CD4-positive, alpha-beta T cell (primary cell): ENCODE measurements at regions not wholly inside any gene's neighbourhood (a gene's known extent, or its start where the extent isn't known, plus 50 kb on each side); places are given as distances from the start of the nearest gene placed in this dataset.

Experiments
- ATAC-seq: fragments of 200-7000 bp; cut with Tn5 transposase; one replicate; pipeline ENCODE4 v1.10.0; 2022; ENCODE audit warnings: mild to moderate bottlenecking; ENCODE audit not compliant: poor library complexity
- CTCF ChIA-PET: fragments of 350-600 bp; sonication (Branson Sonifier 250); formaldehyde crosslinking; loops from one replicate; lab custom pipeline; 2021; ENCODE audit warnings: antibody characterized with exemption, inconsistent platforms; lab: Charles Lee
- POLR2A ChIA-PET: fragments of 350-600 bp; sonication (Branson Sonifier 250); formaldehyde crosslinking; loops from one replicate; lab custom pipeline; 2021; ENCODE audit warnings: antibody characterized with exemption, inconsistent platforms; lab: Charles Lee
- DNase-seq, 14 experiments: peaks; one replicate each; pipeline ENCODE4 v3.0.0-alpha.2; 2013 to 2020; ENCODE audit warnings: mixed read lengths in 2 of 14
- H3K27ac ChIP-seq, 2 donors: one replicate each; pipeline versions ENCODE4 v1.5.1 to v1.7.0; 2013; ENCODE audit warnings: low read length in 2 of 2, low read depth in 1 of 2, mild to moderate bottlenecking in 1 of 2
- H3K27me3 ChIP-seq, 2 experiments: 1 replicate in 1 of 2; 2 replicates in 1 of 2; pipeline versions ENCODE4 v1.6.1 to v1.7.0; 2013; ENCODE audit warnings: low read length in 2 of 2, control low read depth in 1 of 2, mild to moderate bottlenecking in 1 of 2, moderate library complexity in 1 of 2; ENCODE audit not compliant: insufficient read depth in 2 of 2, control insufficient read depth in 1 of 2
- H3K36me3 ChIP-seq: one replicate; pipeline ENCODE4 v1.6.1; 2013; ENCODE audit warnings: low read length, control low read depth; ENCODE audit not compliant: insufficient read depth
- H3K4me1 ChIP-seq: one replicate; pipeline ENCODE4 v1.6.1; 2013; ENCODE audit warnings: low read length, control low read depth; ENCODE audit not compliant: insufficient read depth
- H3K4me3 ChIP-seq: one replicate; pipeline ENCODE4 v1.5.1; 2013; ENCODE audit warnings: mild to moderate bottlenecking, low read length, moderate library complexity
- H3K9me3 ChIP-seq, 2 experiments: 1 replicate in 1 of 2; 2 replicates in 1 of 2; pipeline versions ENCODE4 v1.6.1 to v1.7.0; 2013; ENCODE audit warnings: low read length in 2 of 2, mild to moderate bottlenecking in 2 of 2, control low read depth in 1 of 2, moderate library complexity in 1 of 2; ENCODE audit not compliant: control insufficient read depth in 1 of 2, insufficient read depth in 1 of 2
- H3K27ac Mint-ChIP-seq: one replicate; pipeline ENCODE4 v1.8.0; 2020; ENCODE audit warnings: mixed read lengths
- H3K27me3 Mint-ChIP-seq: one replicate; pipeline ENCODE4 v1.8.0; 2021; ENCODE audit warnings: mixed read lengths
- H3K36me3 Mint-ChIP-seq: one replicate; pipeline ENCODE4 v1.8.0; 2021; ENCODE audit warnings: low read depth, mixed read lengths
- H3K4me1 Mint-ChIP-seq: one replicate; pipeline ENCODE4 v1.8.0; 2021; ENCODE audit warnings: low read depth, mixed read lengths
- H3K4me3 Mint-ChIP-seq: one replicate; pipeline ENCODE4 v1.8.0; 2020; ENCODE audit warnings: mild to moderate bottlenecking, mixed read lengths
- H3K9me3 Mint-ChIP-seq: one replicate; pipeline ENCODE4 v1.8.0; 2020; ENCODE audit warnings: mixed read lengths
- CTCF ChIP-seq: fragments of 200-600 bp; IDR thresholded peaks from one replicate; pipeline ENCODE4 v1.8.0; 2022; ENCODE audit warnings: antibody characterized with exemption, mild to moderate bottlenecking
- intact Hi-C, 2 experiments: fragments of 100-400 bp; cut with DNase I in 1 of 2; cut with micrococcal nuclease in 1 of 2; formaldehyde crosslinking; loops; one replicate each; pipeline versions ENCODE4 v1.15.1 to v1.9.0; 2023 to 2025; cut with DNase I, micrococcal nuclease

GRCh38 chr6:150494241-150494640 is 105.4 kb upstream of the PLEKHG1 start:
- peaks cover 8% of the 10 kb centered on the region for H3K4me1 Mint-ChIP-seq
- DNase-seq (no peak), ATAC-seq (no peak)
- Histone ChIP-seq H3K9me3 (peaks cover 0 to 6% of the 10 kb centered on the region in 2 experiments), H3K4me3 (no peak overlapping the region), H3K36me3 (no peaks in the 10 kb centered on the region), H3K4me1 (peaks cover 24% of the 10 kb centered on the region), H3K27ac (no peak overlapping the region), H3K27me3 (no peaks in the 10 kb centered on the region)
- no peak overlapping the region for H3K27ac Mint-ChIP-seq
- H3K36me3 Mint-ChIP-seq, result no peaks in the 10 kb centered on the region
- peaks cover 4% of the 10 kb centered on the region for H3K9me3 Mint-ChIP-seq
- no peak overlapping the region for H3K4me3 Mint-ChIP-seq
- intact Hi-C loops, result no loop called here
- POLR2A ChIA-PET, result no interaction called here
- TF ChIP-seq CTCF, result no peak
- H3K27me3 Mint-ChIP-seq, result no peaks in the 10 kb centered on the region
- CTCF ChIA-PET, result no interaction called here

DNA sequence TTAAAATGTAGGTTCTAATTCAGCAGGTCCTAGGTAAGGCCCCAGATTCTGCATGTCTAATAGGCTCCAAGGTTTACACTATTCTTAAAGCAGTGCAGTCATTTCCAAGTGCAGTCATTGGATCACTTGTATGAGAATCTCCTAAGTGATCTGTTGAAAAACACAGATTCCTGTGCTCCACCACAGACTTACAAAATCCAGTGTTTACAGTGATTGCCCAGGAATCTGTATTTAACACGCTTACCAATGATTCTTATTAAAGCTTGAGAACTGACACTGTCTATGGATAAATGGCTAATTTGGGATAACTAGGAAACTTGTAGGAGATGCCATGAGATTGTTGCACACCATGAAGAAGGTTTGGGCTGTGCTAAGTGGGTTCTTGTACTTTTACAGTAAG is 104.6 kb upstream of the PLEKHG1 start:
- intact Hi-C loops, result no loop called here
- no peak overlapping the region for H3K4me3 ChIP-seq

DNA sequence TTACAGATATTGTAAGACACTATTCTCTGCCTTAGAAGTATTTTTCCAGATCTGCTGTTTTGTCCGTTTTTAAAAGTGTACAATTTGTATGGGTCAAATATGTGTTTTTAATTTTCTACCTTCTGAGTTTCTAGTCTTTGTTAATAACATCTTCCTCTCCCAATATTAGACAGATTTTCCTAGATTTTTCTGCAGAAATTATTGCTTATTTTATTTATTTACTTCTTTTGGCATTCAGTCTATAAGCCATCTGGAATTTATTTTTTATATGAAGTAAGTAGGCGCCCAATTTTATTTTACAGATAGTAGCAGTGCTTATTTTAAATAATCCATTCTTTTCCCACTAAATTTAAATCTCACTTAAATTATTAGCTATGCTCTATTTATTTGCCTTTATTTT is 103.1 kb upstream of the PLEKHG1 start:
- Histone ChIP-seq H3K9me3 (peaks cover 0 to 12% of the 10 kb centered on the region in 2 experiments), H3K4me1 (peaks cover 8% of the 10 kb centered on the region), H3K27ac (no peak overlapping the region), H3K4me3 (no peak overlapping the region), H3K27me3 (no peaks in the 10 kb centered on the region), H3K36me3 (no peaks in the 10 kb centered on the region)
- Mint-ChIP-seq H3K4me3 (no peak overlapping the region), H3K4me1 (peaks cover 2% of the 10 kb centered on the region), H3K27me3 (no peaks in the 10 kb centered on the region), H3K36me3 (no peaks in the 10 kb centered on the region), H3K27ac (no peak overlapping the region), H3K9me3 (peaks cover 4% of the 10 kb centered on the region)
- intact Hi-C loops, result no loop called here
- ATAC-seq (no peak), DNase-seq (no peak)
- CTCF ChIA-PET, result no interaction called here
- POLR2A ChIA-PET, result no interaction called here
- TF ChIP-seq CTCF, result no peak

More for the DNA sequence above, 104.6 kb upstream of the PLEKHG1 start:
- CTCF ChIA-PET, result no interaction called here
- POLR2A ChIA-PET, result no interaction called here
- H3K27ac Mint-ChIP-seq, result no peak overlapping the region
- H3K27me3 ChIP-seq, result no peaks in the 10 kb centered on the region
- peaks cover 0 to 9% of the 10 kb centered on the region in 2 experiments for H3K9me3 ChIP-seq
- no peaks in the 10 kb centered on the region for H3K36me3 Mint-ChIP-seq
- H3K4me3 Mint-ChIP-seq, result no peak overlapping the region
- peaks cover 4% of the 10 kb centered on the region for H3K9me3 Mint-ChIP-seq
- H3K4me1 ChIP-seq, result peaks cover 22% of the 10 kb centered on the region
- DNase-seq (no peak), ATAC-seq (no peak)
- H3K27ac ChIP-seq, result no peak overlapping the region
- peaks cover 8% of the 10 kb centered on the region for H3K4me1 Mint-ChIP-seq
- H3K36me3 ChIP-seq, result no peaks in the 10 kb centered on the region
- H3K27me3 Mint-ChIP-seq, result no peaks in the 10 kb centered on the region
- TF ChIP-seq CTCF, result no peak
